Right lobe of liver (tissue), 4 donors: ENCODE measurements at regions not wholly inside any gene's neighbourhood (a gene's known extent, or its start where the extent isn't known, plus 50 kb on each side); places are given as distances from the start of the nearest gene placed in this dataset.

Source experiments
- POLR2A ChIP-seq: fragments of 450-650 bp; IDR thresholded peaks from one replicate; pipeline ENCODE4 v1.6.1; 2017; ENCODE audit warnings: antibody characterized with exemption, mild to moderate bottlenecking
- TF ChIP-seq, protein P1 (sequence below), 4 donors: fragments of 200-600 bp in 3 of 4; fragments of 450-650 bp in 1 of 4; IDR thresholded peaks; one replicate each; pipeline versions ENCODE4 v1.5.1 to v1.8.0; 2016 to 2022; ENCODE audit warnings: antibody characterized with exemption in 4 of 4, mild to moderate bottlenecking in 2 of 4
- donor health status: DM: no; HTN: no; CAD: no.
- donor health status: DM: no; HTN: no; CAD: no.
- donor health status: DM: no; HTN: yes; CAD: no.

DNA sequence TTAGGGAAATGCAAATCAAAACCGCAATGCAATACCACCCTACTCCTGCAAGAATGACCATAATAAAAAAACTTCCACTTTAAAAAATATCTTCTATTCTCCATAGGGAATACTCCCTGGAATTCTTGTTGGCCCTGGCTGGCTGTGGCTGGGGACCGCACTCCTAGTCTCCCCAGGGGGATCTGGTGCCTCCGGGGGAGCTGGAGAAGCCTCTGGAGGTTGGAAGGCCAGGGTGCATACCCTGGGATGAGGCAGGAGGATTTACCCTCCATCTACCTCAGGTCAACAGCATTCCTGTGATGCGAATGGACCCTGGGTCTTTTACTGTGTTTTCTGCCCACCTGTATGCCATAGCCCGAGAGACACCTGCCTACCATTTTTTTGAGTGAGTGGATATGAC lies 120.0 kb upstream of the ZNF536 start:
- TF ChIP-seq, protein P1, sequence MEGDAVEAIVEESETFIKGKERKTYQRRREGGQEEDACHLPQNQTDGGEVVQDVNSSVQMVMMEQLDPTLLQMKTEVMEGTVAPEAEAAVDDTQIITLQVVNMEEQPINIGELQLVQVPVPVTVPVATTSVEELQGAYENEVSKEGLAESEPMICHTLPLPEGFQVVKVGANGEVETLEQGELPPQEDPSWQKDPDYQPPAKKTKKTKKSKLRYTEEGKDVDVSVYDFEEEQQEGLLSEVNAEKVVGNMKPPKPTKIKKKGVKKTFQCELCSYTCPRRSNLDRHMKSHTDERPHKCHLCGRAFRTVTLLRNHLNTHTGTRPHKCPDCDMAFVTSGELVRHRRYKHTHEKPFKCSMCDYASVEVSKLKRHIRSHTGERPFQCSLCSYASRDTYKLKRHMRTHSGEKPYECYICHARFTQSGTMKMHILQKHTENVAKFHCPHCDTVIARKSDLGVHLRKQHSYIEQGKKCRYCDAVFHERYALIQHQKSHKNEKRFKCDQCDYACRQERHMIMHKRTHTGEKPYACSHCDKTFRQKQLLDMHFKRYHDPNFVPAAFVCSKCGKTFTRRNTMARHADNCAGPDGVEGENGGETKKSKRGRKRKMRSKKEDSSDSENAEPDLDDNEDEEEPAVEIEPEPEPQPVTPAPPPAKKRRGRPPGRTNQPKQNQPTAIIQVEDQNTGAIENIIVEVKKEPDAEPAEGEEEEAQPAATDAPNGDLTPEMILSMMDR (IDR thresholded peaks at IDR 0.05) = no peak
- TF ChIP-seq POLR2A = no peak
